B cell (primary cell): ENCODE measurements at regions not wholly inside any gene's neighbourhood (a gene's known extent, or its start where the extent isn't known, plus 50 kb on each side); places are given as distances from the start of the nearest gene placed in this dataset.

Source experiments
- ATAC-seq: fragments of 200-7000 bp; cut with Tn5 transposase; one replicate; pipeline ENCODE4 v1.10.0; 2021; ENCODE audit warnings: low read depth, mild to moderate bottlenecking, moderate number of reproducible peaks, moderate library complexity
- CTCF ChIA-PET: fragments of 350-600 bp; sonication (Branson Sonifier 250); formaldehyde crosslinking; loops from one replicate; lab custom pipeline; 2021; ENCODE audit warnings: antibody characterized with exemption, inconsistent platforms; lab: Charles Lee
- POLR2A ChIA-PET: fragments of 350-600 bp; sonication (Branson Sonifier 250); formaldehyde crosslinking; loops from one replicate; lab custom pipeline; 2021; ENCODE audit warnings: antibody characterized with exemption; lab: Charles Lee
- DNase-seq: peaks from one replicate; pipeline ENCODE4 v3.0.0; 2013
- H2AFZ ChIP-seq: 2 replicates; pipeline ENCODE4 v1.6.1; 2012; ENCODE audit warnings: mild to moderate bottlenecking, low read depth, low read length; ENCODE audit not compliant: insufficient read depth, poor library complexity, severe bottlenecking
- H3K27ac ChIP-seq, 2 donors: 1 replicate in 1 of 2; 2 replicates in 1 of 2; pipeline ENCODE4 v1.5.1; 2012 to 2013; ENCODE audit warnings: low read length in 2 of 2, mild to moderate bottlenecking in 2 of 2, moderate library complexity in 1 of 2
- H3K27me3 ChIP-seq, 4 experiments: fragments of 200-600 bp in 1 of 4; sonication (generic) in 1 of 4; replicated peaks in 1 of 4; 1 replicate in 2 of 4; 2 replicates in 2 of 4; pipeline versions ENCODE4 v1.6.1 to v1.7.0; 2013 to 2016; ENCODE audit warnings: low read length in 3 of 4, mild to moderate bottlenecking in 2 of 4, mixed read lengths in 1 of 4, moderate library complexity in 1 of 4; ENCODE audit not compliant: insufficient read depth in 4 of 4, control insufficient read depth in 3 of 4; ENCODE audit errors: control extremely low read depth in 1 of 4
- H3K36me3 ChIP-seq, 2 experiments: replicated peaks in 1 of 2; 1 replicate in 1 of 2; 2 replicates in 1 of 2; pipeline versions ENCODE4 v1.6.1 to v1.7.1; 2013; ENCODE audit warnings: low read length in 1 of 2; ENCODE audit not compliant: insufficient read depth in 2 of 2, control insufficient read depth in 1 of 2; ENCODE audit errors: control extremely low read depth in 1 of 2, extremely low read depth in 1 of 2
- H3K4me1 ChIP-seq, 2 donors: fragments of 200-600 bp in 1 of 2; sonication (generic) in 1 of 2; 1 replicate in 1 of 2; 2 replicates in 1 of 2; pipeline versions ENCODE4 v1.5.1 to v1.6.1; 2013 to 2017; ENCODE audit warnings: low read length in 2 of 2; ENCODE audit not compliant: control insufficient read depth in 2 of 2, insufficient read depth in 2 of 2
- H3K4me2 ChIP-seq: replicated peaks from 2 replicates; pipeline ENCODE3; 2012; ENCODE audit warnings: mild to moderate bottlenecking, low read depth, low read length; ENCODE audit not compliant: poor library complexity, severe bottlenecking
- H3K4me3 ChIP-seq, 5 experiments: fragments of 200-600 bp in 1 of 5; sonication (generic) in 1 of 5; 1 replicate in 3 of 5; 2 replicates in 2 of 5; pipeline versions ENCODE4 v1.5.1 to v1.7.0; 2011 to 2016; ENCODE audit warnings: low read length in 4 of 5, mild to moderate bottlenecking in 4 of 5, low read depth in 2 of 5, control low read depth in 1 of 5, moderate library complexity in 1 of 5; ENCODE audit not compliant: insufficient read depth in 1 of 5; ENCODE audit errors: control extremely low read depth in 1 of 5, extremely low read depth in 1 of 5
- H3K79me2 ChIP-seq: fragments of 200-600 bp; sonication (generic); one replicate; pipeline ENCODE4 v1.6.0; 2016; ENCODE audit warnings: low read length; ENCODE audit not compliant: control insufficient read depth, insufficient read depth
- H3K9ac ChIP-seq: fragments of 200-600 bp; sonication (generic); 2 replicates; pipeline ENCODE4 v1.6.1; 2017; ENCODE audit warnings: mild to moderate bottlenecking, low read length, moderate library complexity
- H3K9me3 ChIP-seq, 3 donors: one replicate each; pipeline versions ENCODE4 v1.6.1 to v1.7.1; 2013; ENCODE audit warnings: low read length in 2 of 3; ENCODE audit not compliant: control insufficient read depth in 2 of 3, insufficient read depth in 1 of 3; ENCODE audit errors: control extremely low read depth in 1 of 3
- H4K20me1 ChIP-seq: 2 replicates; pipeline ENCODE4 v1.6.0; 2012; ENCODE audit warnings: mild to moderate bottlenecking, low read length; ENCODE audit not compliant: insufficient read depth, control insufficient read depth, poor library complexity, severe bottlenecking
- H3K27ac Mint-ChIP-seq: one replicate; pipeline ENCODE4 v1.8.0; 2021; ENCODE audit warnings: mixed read lengths
- H3K27me3 Mint-ChIP-seq: one replicate; pipeline ENCODE4 v1.8.0; 2021; ENCODE audit warnings: mixed read lengths
- H3K4me1 Mint-ChIP-seq: one replicate; pipeline ENCODE4 v1.8.0; 2021; ENCODE audit warnings: mixed read lengths
- H3K4me3 Mint-ChIP-seq: one replicate; pipeline ENCODE4 v1.8.0; 2021; ENCODE audit warnings: mixed read lengths
- H3K9me3 Mint-ChIP-seq: one replicate; pipeline ENCODE4 v1.8.0; 2022; ENCODE audit warnings: mixed read lengths; ENCODE audit not compliant: insufficient read depth
- CTCF ChIP-seq: fragments of 200-600 bp; IDR thresholded peaks from one replicate; pipeline ENCODE4 v1.8.0; 2022; ENCODE audit warnings: antibody characterized with exemption, mild to moderate bottlenecking
- EZH2 ChIP-seq: IDR thresholded peaks from 2 replicates; pipeline ENCODE4 v1.6.1; 2012; ENCODE audit warnings: borderline replicate concordance, low read depth, mild to moderate bottlenecking, moderate library complexity, low read length; ENCODE audit not compliant: insufficient read depth, poor library complexity, severe bottlenecking
- WGBS: methylation state at CpG from one replicate; pipeline ENCODE4 v1.1.5; 2013; ENCODE audit warnings: missing lambda C conversion rate; ENCODE audit not compliant: insufficient coverage; 5-methylcytosine and 5-hydroxymethylcytosine counted together
- intact Hi-C: fragments of 100-400 bp; cut with micrococcal nuclease; formaldehyde crosslinking; loops from one replicate; pipeline ENCODE4 v1.10.0; 2022

GRCh38 chr10:55273946-55274345, 472.9 kb upstream of the PCDH15 start:
- intact Hi-C loops = no loop called here
- CTCF ChIA-PET = no interaction called here
- no peaks in the 10 kb centered on the region for H3K4me1 Mint-ChIP-seq
- Histone ChIP-seq H3K4me3 (no peak overlapping the region), H3K27me3 (no peaks in the 10 kb centered on the region), H3K4me1 (no peaks in the 10 kb centered on the region), H3K36me3 (no peaks in the 10 kb centered on the region), H3K27ac (no peak overlapping the region), H3K9me3 (no peaks in the 10 kb centered on the region), H4K20me1 (no peaks in the 10 kb centered on the region), H2AFZ (no peak overlapping the region), H3K4me2 (no peak overlapping the region), H3K79me2 (no peaks in the 10 kb centered on the region), H3K9ac (no peak overlapping the region)
- no peak overlapping the region for H3K27ac Mint-ChIP-seq
- DNase-seq (no peak), ATAC-seq (no peak)
- H3K27me3 Mint-ChIP-seq = no peaks in the 10 kb centered on the region
- H3K4me3 Mint-ChIP-seq = no peak overlapping the region
- POLR2A ChIA-PET = no interaction called here
- TF ChIP-seq EZH2 (no peak), CTCF (no peak)
- H3K9me3 Mint-ChIP-seq = no peaks in the 10 kb centered on the region

- H3K27me3 Mint-ChIP-seq = no peaks in the 10 kb centered on the region
- TF ChIP-seq CTCF (no peak), EZH2 (no peak)
- no peaks in the 10 kb centered on the region for H3K9me3 Mint-ChIP-seq
- Histone ChIP-seq H3K36me3 (no peaks in the 10 kb centered on the region), H3K4me1 (no peaks in the 10 kb centered on the region), H2AFZ (no peak overlapping the region), H3K9me3 (no peaks in the 10 kb centered on the region), H3K4me2 (no peak overlapping the region), H3K27me3 (no peaks in the 10 kb centered on the region), H4K20me1 (no peaks in the 10 kb centered on the region), H3K79me2 (no peaks in the 10 kb centered on the region), H3K4me3 (no peak overlapping the region), H3K9ac (no peak overlapping the region), H3K27ac (no peak overlapping the region)
- ChIA-PET CTCF (no interaction called here), POLR2A (no interaction called here)
- DNase-seq = no peak
- intact Hi-C loops = no loop called here
- no peaks in the 10 kb centered on the region for H3K4me1 Mint-ChIP-seq
- H3K27ac Mint-ChIP-seq = no peak overlapping the region
- no peak for ATAC-seq
- WGBS = 100% methylated on average over 2 of the region's 3 CpGs
- no peak overlapping the region for H3K4me3 Mint-ChIP-seq
Observed at GRCh38 chr10:55272886-55273285, 471.9 kb upstream of the PCDH15 start.
